HT1080 (cell line): ENCODE measurements at regions not wholly inside any gene's neighbourhood (a gene's known extent, or its start where the extent isn't known, plus 50 kb on each side); places are given as distances from the start of the nearest gene placed in this dataset.

Experiments
- DNase-seq: peaks from one replicate; pipeline ENCODE4 v3.0.0-alpha.2; 2015; ENCODE audit warnings: low read depth

GRCh38 chr14:29215853-29216252 is 449.3 kb downstream of the FOXG1 start:
- DNase-seq: no peak

GRCh38 chr14:29216268-29217232 is 450.0 kb downstream of the FOXG1 start:
- DNase-seq: peak; percentile 48

- DNase-seq: no peak
Measured at GRCh38 chr14:29217813-29218450, 451.3 kb downstream of the FOXG1 start.

GRCh38 chr14:29220072-29220471 is 453.5 kb downstream of the FOXG1 start:
- no peak for DNase-seq

- DNase-seq: no peak
Measured at GRCh38 chr14:29220566-29220965, 454.0 kb downstream of the FOXG1 start.

GRCh38 chr14:29222006-29222405 is 455.4 kb downstream of the FOXG1 start:
- DNase-seq: no peak

GRCh38 chr14:29222671-29223268 is 456.2 kb downstream of the FOXG1 start:
- DNase-seq: peak; percentile 48

- DNase-seq: no peak
Measured at GRCh38 chr14:29223947-29224346, 457.4 kb downstream of the FOXG1 start.

- DNase-seq: peak; percentile 39
Measured at GRCh38 chr14:29227631-29228030, 461.0 kb downstream of the FOXG1 start.

GRCh38 chr14:29232153-29232552 is 465.6 kb downstream of the FOXG1 start:
- no peak for DNase-seq

- no peak for DNase-seq
Measured at GRCh38 chr14:29232711-29233110, 466.1 kb downstream of the FOXG1 start.

- no peak for DNase-seq
Measured at GRCh38 chr14:29233188-29233587, 466.6 kb downstream of the FOXG1 start.

- DNase-seq: no peak
Measured at GRCh38 chr14:29235991-29236390, 469.4 kb downstream of the FOXG1 start.

GRCh38 chr14:29236401-29236800 is 469.8 kb downstream of the FOXG1 start:
- DNase-seq: no peak

GRCh38 chr14:29236848-29237247 is 470.3 kb downstream of the FOXG1 start:
- peak; percentile 94 for DNase-seq

- DNase-seq: peak; percentile 95
Measured at GRCh38 chr14:29240066-29240465, 473.5 kb downstream of the FOXG1 start.

GRCh38 chr14:29242755-29243754 is 476.5 kb downstream of the FOXG1 start:
- peak; percentile 24 for DNase-seq

GRCh38 chr14:29255692-29256091 is 489.1 kb downstream of the FOXG1 start:
- no peak for DNase-seq

GRCh38 chr14:29262979-29263378 is 496.4 kb downstream of the FOXG1 start:
- DNase-seq: peak; percentile 60

- no peak for DNase-seq
Measured at GRCh38 chr14:29264865-29265264, 498.3 kb downstream of the FOXG1 start.

GRCh38 chr14:29265852-29266251 is 499.3 kb downstream of the FOXG1 start:
- no peak for DNase-seq
